Prostate gland (tissue), 2 donors: ENCODE measurements at regions not wholly inside any gene's neighbourhood (a gene's known extent, or its start where the extent isn't known, plus 50 kb on each side); places are given as distances from the start of the nearest gene placed in this dataset.

Experiments used
- DNase-seq: peaks from one replicate; pipeline ENCODE4 v3.0.0-alpha.2; 2019; ENCODE audit warnings: low spot score
- H3K27ac ChIP-seq, 2 donors: fragments of 200-600 bp; sonication (generic); 2 replicates each; pipeline ENCODE4 v1.5.1; 2017 to 2019
- H3K27me3 ChIP-seq: fragments of 200-600 bp; sonication (generic); replicated peaks from 2 replicates; pipeline ENCODE4 v1.5.1; 2019; ENCODE audit not compliant: insufficient read depth
- H3K36me3 ChIP-seq, 2 donors: fragments of 200-600 bp; sonication (generic); 1 replicate in 1 of 2; 2 replicates in 1 of 2; pipeline versions ENCODE4 v1.5.1 to v1.8.1; 2017 to 2019
- H3K4me1 ChIP-seq: fragments of 200-600 bp; sonication (generic); replicated peaks from 2 replicates; pipeline ENCODE4 v1.5.1; 2019
- H3K4me3 ChIP-seq, 2 donors: fragments of 200-600 bp; sonication (generic); 2 replicates each; pipeline ENCODE4 v1.5.1; 2017 to 2019
- H3K9me3 ChIP-seq: fragments of 200-600 bp; sonication (generic); 2 replicates; pipeline ENCODE4 v1.5.1; 2017
- CTCF ChIP-seq, 4 experiments: fragments of 200-600 bp in 2 of 4; fragments of 450-650 bp in 2 of 4; sonication (generic) in 2 of 4; IDR thresholded peaks; 1 replicate in 3 of 4; 2 replicates in 1 of 4; pipeline ENCODE4 v1.5.1; 2016 to 2019; ENCODE audit warnings: antibody characterized with exemption in 4 of 4, mild to moderate bottlenecking in 2 of 4, moderate library complexity in 2 of 4
- POLR2A ChIP-seq: fragments of 450-650 bp; IDR thresholded peaks from one replicate; pipeline ENCODE4 v1.6.1; 2016; ENCODE audit warnings: antibody characterized with exemption, mild to moderate bottlenecking
- POLR2AphosphoS5 ChIP-seq: sonication (generic); formaldehyde crosslinking; IDR thresholded peaks from one replicate; pipeline ENCODE4 v1.6.1; 2017; ENCODE audit warnings: antibody characterized with exemption
- WGBS: methylation state at CpG from one replicate; pipeline ENCODE4 v1.1.5; 2018; 5-methylcytosine and 5-hydroxymethylcytosine counted together
- intact Hi-C: fragments of 100-400 bp; cut with DNase I; formaldehyde crosslinking; loops from one replicate; pipeline ENCODE4 v1.14.2; 2022

- 89% methylated on average over 2 of the region's 2 CpGs for WGBS
- H3K9me3 ChIP-seq = no peaks in the 10 kb centered on the region
- H3K27ac ChIP-seq = no peak overlapping the region
- H3K4me1 ChIP-seq = no peaks in the 10 kb centered on the region
- no peak for DNase-seq
- intact Hi-C loops = no loop called here
- H3K4me3 ChIP-seq = no peak overlapping the region
- H3K27me3 ChIP-seq = no peaks in the 10 kb centered on the region
- H3K36me3 ChIP-seq = no peaks in the 10 kb centered on the region
- TF ChIP-seq POLR2AphosphoS5 (no peak), POLR2A (no peak), CTCF (IDR thresholded peaks at IDR 0.05) (no peak)
Observed at GRCh38 chr21:23644768-23645167, 1962.5 kb downstream of the MRPL39 start.

GRCh38 chr21:23639721-23640120, 1967.6 kb downstream of the MRPL39 start:
- intact Hi-C loops = no loop called here
- no peaks in the 10 kb centered on the region for H3K36me3 ChIP-seq
- H3K4me1 ChIP-seq = no peaks in the 10 kb centered on the region
- H3K4me3 ChIP-seq = no peak overlapping the region
- H3K27ac ChIP-seq = no peak overlapping the region
- TF ChIP-seq POLR2A (no peak), CTCF (IDR thresholded peaks at IDR 0.05) (no peak), POLR2AphosphoS5 (no peak)
- no peaks in the 10 kb centered on the region for H3K27me3 ChIP-seq
- 74% methylated on average over 2 of the region's 2 CpGs for WGBS
- no peaks in the 10 kb centered on the region for H3K9me3 ChIP-seq
- no peak for DNase-seq

- H3K27me3 ChIP-seq = no peaks in the 10 kb centered on the region
- no peaks in the 10 kb centered on the region for H3K4me1 ChIP-seq
- no peaks in the 10 kb centered on the region for H3K9me3 ChIP-seq
- 53% methylated on average over 1 of the region's 1 CpG for WGBS
- no peak overlapping the region for H3K4me3 ChIP-seq
- no peak overlapping the region for H3K27ac ChIP-seq
- TF ChIP-seq CTCF (IDR thresholded peaks at IDR 0.05) = no peak
- no peak for TF ChIP-seq POLR2AphosphoS5
- no peak for TF ChIP-seq POLR2A
- no peaks in the 10 kb centered on the region for H3K36me3 ChIP-seq
- no peak for DNase-seq
- intact Hi-C loops = no loop called here
Observed at GRCh38 chr21:23638131-23638695, 1969.1 kb downstream of the MRPL39 start.

- no peaks in the 10 kb centered on the region for H3K27me3 ChIP-seq
- intact Hi-C loops = no loop called here
- no peaks in the 10 kb centered on the region for H3K36me3 ChIP-seq
- H3K4me1 ChIP-seq = no peaks in the 10 kb centered on the region
- no peak for DNase-seq
- 66% methylated on average over 5 of the region's 5 CpGs for WGBS
- H3K27ac ChIP-seq = no peak overlapping the region
- no peak overlapping the region for H3K4me3 ChIP-seq
- TF ChIP-seq POLR2AphosphoS5 (no peak), CTCF (IDR thresholded peaks at IDR 0.05) (no peak), POLR2A (no peak)
- no peaks in the 10 kb centered on the region for H3K9me3 ChIP-seq
Observed at GRCh38 chr21:23633447-23633940, 1973.8 kb downstream of the MRPL39 start.

- no peaks in the 10 kb centered on the region for H3K4me1 ChIP-seq
- no peaks in the 10 kb centered on the region for H3K36me3 ChIP-seq
- no peak for DNase-seq
- TF ChIP-seq POLR2AphosphoS5 (no peak), POLR2A (no peak), CTCF (IDR thresholded peaks at IDR 0.05) (no peak)
- no peaks in the 10 kb centered on the region for H3K9me3 ChIP-seq
- intact Hi-C loops = no loop called here
- H3K27me3 ChIP-seq = no peaks in the 10 kb centered on the region
- H3K27ac ChIP-seq = no peak overlapping the region
- WGBS = 70% methylated on average over 3 of the region's 3 CpGs
- H3K4me3 ChIP-seq = no peak overlapping the region
Observed at GRCh38 chr21:23624281-23624680, 1983.0 kb downstream of the MRPL39 start.
